Stomach (tissue), 8 donors: ENCODE measurements at regions not wholly inside any gene's neighbourhood (a gene's known extent, or its start where the extent isn't known, plus 50 kb on each side); places are given as distances from the start of the nearest gene placed in this dataset.

Experiments
- DNase-seq, 2 donors: peaks; one replicate each; pipeline versions ENCODE4 v3.0.0 to v3.0.0-alpha.2; 2013 to 2019
- H3K27ac ChIP-seq, 5 donors: fragments of 200-600 bp in 4 of 5; sonication (generic) in 4 of 5; one replicate each; pipeline ENCODE4 v1.5.1; 2013 to 2019; ENCODE audit warnings: mild to moderate bottlenecking in 1 of 5, moderate library complexity in 1 of 5
- H3K27me3 ChIP-seq, 3 donors: fragments of 200-600 bp; sonication (generic); one replicate each; pipeline ENCODE4 v1.5.1; 2017 to 2019; ENCODE audit warnings: mixed run types in 1 of 3
- H3K36me3 ChIP-seq, 4 donors: fragments of 200-600 bp; sonication (generic); 1 replicate in 3 of 4; 2 replicates in 1 of 4; pipeline ENCODE4 v1.5.1; 2016 to 2019
- H3K4me1 ChIP-seq, 4 donors: fragments of 200-600 bp; sonication (generic); one replicate each; pipeline ENCODE4 v1.5.1; 2016 to 2019
- H3K4me3 ChIP-seq, 4 donors: fragments of 200-600 bp; sonication (generic) in 3 of 4; one replicate each; pipeline ENCODE4 v1.5.1; 2016 to 2019; ENCODE audit warnings: mild to moderate bottlenecking in 1 of 4
- H3K9me3 ChIP-seq, 4 donors: fragments of 200-600 bp; sonication (generic); one replicate each; pipeline ENCODE4 v1.5.1; 2016 to 2019
- CTCF ChIP-seq, 7 experiments: fragments of 450-650 bp in 4 of 7; fragments of 200-600 bp in 3 of 7; sonication (generic) in 3 of 7; IDR thresholded peaks; one replicate each; pipeline ENCODE4 v1.5.1; 2016 to 2019; ENCODE audit warnings: antibody characterized with exemption in 7 of 7, control low read depth in 2 of 7, mild to moderate bottlenecking in 1 of 7
- EP300 ChIP-seq: sonication (generic); formaldehyde crosslinking; IDR thresholded peaks from one replicate; pipeline ENCODE4 v1.6.1; 2017; ENCODE audit warnings: antibody characterized with exemption
- POLR2A ChIP-seq, 4 donors: fragments of 450-650 bp; IDR thresholded peaks; one replicate each; pipeline ENCODE4 v1.6.1; 2016; ENCODE audit warnings: antibody characterized with exemption in 4 of 4, control low read depth in 2 of 4, mild to moderate bottlenecking in 1 of 4, moderate library complexity in 1 of 4
- POLR2AphosphoS5 ChIP-seq, 3 donors: sonication (generic); formaldehyde crosslinking; IDR thresholded peaks; one replicate each; pipeline ENCODE4 v1.6.1; 2016; ENCODE audit warnings: antibody characterized with exemption in 3 of 3
- WGBS, 5 donors: extraction: QIAGEN DNeasy Blood & Tissue Kit in 3 of 5; methylation state at CpG; one replicate each; pipeline versions ENCODE4 v1.1.5 to v1.1.7; 2013 to 2018; 5-methylcytosine and 5-hydroxymethylcytosine counted together
- intact Hi-C: fragments of 100-400 bp; cut with DNase I; formaldehyde crosslinking; loops from one replicate; pipeline ENCODE4 v1.15.1; 2023; ENCODE audit warnings: low total_unique reads
- donor health status: healthy with polysubstance abuse.
- donor health status: Bipolar disorder and iron deficiency.
- donor health status: healthy.

- intact Hi-C loops = no loop called here
- Histone ChIP-seq H3K36me3 (no peaks in the 10 kb centered on the region), H3K27ac (no peak overlapping the region), H3K4me3 (no peak overlapping the region), H3K27me3 (no peaks in the 10 kb centered on the region), H3K4me1 (no peaks in the 10 kb centered on the region), H3K9me3 (no peaks in the 10 kb centered on the region)
- no peak for TF ChIP-seq POLR2A (IDR thresholded peaks at IDR 0.05)
- TF ChIP-seq CTCF (IDR thresholded peaks at IDR 0.05) = peak in 4 of 7 experiments; percentile 52 to 67 (median 62)
- WGBS, 5 donors = 0 to 8% (median 6%) methylated on average over 3 of the region's 3 CpGs
- peak in 1 of 2 donors; percentile 84 for DNase-seq
These were observed 147.2 kb upstream of the DKK2 start for GRCh38 chr4:107183155-107183774.

DNA sequence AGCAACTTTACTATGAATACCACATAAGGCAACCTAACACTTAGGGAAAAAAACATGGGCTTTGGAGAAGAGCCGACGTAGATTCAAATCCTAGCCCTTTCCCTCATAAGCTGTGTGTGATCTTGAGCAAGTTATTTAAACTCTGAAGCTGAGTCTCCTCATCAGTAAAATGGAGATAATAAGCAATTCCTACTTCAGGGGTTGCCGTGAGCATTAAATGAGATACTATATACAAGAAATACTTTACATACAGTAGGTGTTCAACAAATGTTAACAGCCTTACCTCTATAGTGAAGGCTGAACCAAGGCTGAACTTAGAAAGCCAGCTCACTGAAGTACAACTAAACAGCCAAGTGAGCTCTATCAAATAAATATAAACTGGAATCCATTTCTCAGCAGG lies 146.2 kb upstream of the DKK2 start:
- H3K36me3 ChIP-seq = no peaks in the 10 kb centered on the region
- 97 to 100% (median 98%) methylated on average over 3 of the region's 3 CpGs for WGBS, 5 donors
- H3K27me3 ChIP-seq = no peaks in the 10 kb centered on the region
- H3K4me3 ChIP-seq = no peak overlapping the region
- H3K27ac ChIP-seq = no peak overlapping the region
- H3K9me3 ChIP-seq = no peaks in the 10 kb centered on the region
- no peak for DNase-seq
- intact Hi-C loops = no loop called here
- no peaks in the 10 kb centered on the region for H3K4me1 ChIP-seq
- TF ChIP-seq POLR2AphosphoS5 (IDR thresholded peaks at IDR 0.05) (no peak), EP300 (no peak), CTCF (IDR thresholded peaks at IDR 0.05) (no peak)

GRCh38 chr4:107166873-107167450 lies 130.8 kb upstream of the DKK2 start:
- TF ChIP-seq POLR2A (IDR thresholded peaks at IDR 0.05) (no peak), POLR2AphosphoS5 (IDR thresholded peaks at IDR 0.05) (no peak), CTCF (IDR thresholded peaks at IDR 0.05) (no peak)
- WGBS, 5 donors = 78 to 86% (median 83%) methylated on average over 1 of the region's 1 CpG
- H3K36me3 ChIP-seq = no peaks in the 10 kb centered on the region
- DNase-seq = no peak
- intact Hi-C loops = no loop called here
- H3K4me1 ChIP-seq = no peaks in the 10 kb centered on the region
- H3K4me3 ChIP-seq = no peak overlapping the region
- peaks cover 0 to 12% (median 9%) of the 10 kb centered on the region in 4 donors for H3K9me3 ChIP-seq
- H3K27me3 ChIP-seq = no peaks in the 10 kb centered on the region
- H3K27ac ChIP-seq = no peak overlapping the region

DNA sequence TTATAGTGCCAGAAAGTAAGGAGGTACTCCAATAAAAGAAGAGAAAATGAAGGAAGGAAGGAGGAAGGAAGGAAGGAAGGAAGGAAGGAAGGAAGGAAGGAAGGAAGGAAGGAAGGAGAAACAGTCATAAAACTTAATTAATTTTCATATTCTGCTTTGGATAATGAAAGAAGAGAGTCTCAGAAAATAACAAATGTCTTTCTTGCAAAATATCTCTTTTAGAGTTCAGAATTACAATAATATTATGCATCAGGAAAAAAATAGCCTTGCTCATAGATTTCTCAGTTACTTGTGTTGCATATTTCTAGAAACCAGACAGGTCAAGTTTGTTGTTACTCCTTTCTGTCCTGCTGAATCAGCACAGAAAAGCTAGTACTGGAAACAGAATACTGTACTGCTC lies 130.1 kb upstream of the DKK2 start:
- DNase-seq = no peak
- H3K4me3 ChIP-seq = no peak overlapping the region
- TF ChIP-seq EP300 (no peak), POLR2A (IDR thresholded peaks at IDR 0.05) (no peak), CTCF (IDR thresholded peaks at IDR 0.05) (no peak), POLR2AphosphoS5 (IDR thresholded peaks at IDR 0.05) (no peak)
- intact Hi-C loops = no loop called here
- no peaks in the 10 kb centered on the region for H3K36me3 ChIP-seq
- no peak overlapping the region for H3K27ac ChIP-seq
- no peaks in the 10 kb centered on the region for H3K4me1 ChIP-seq
- H3K9me3 ChIP-seq = peaks cover 0 to 12% (median 9%) of the 10 kb centered on the region in 4 donors
- H3K27me3 ChIP-seq = no peaks in the 10 kb centered on the region
